Mucosa of rectum (tissue), 2 donors: ENCODE measurements at regions not wholly inside any gene's neighbourhood (a gene's known extent, or its start where the extent isn't known, plus 50 kb on each side); places are given as distances from the start of the nearest gene placed in this dataset.
A peak's percentile ranks its signal among the peaks of the same experiment; 100 is the strongest.
"Not testable (repeated sequence)": the region's sequence is repeated elsewhere in the genome, so short reads cannot be mapped to it uniquely, and the experiment has no call there.

ENCODE experiments used
- H3K27ac ChIP-seq, 2 donors: one replicate each; pipeline ENCODE4 v1.7.0; 2013; ENCODE audit warnings: inconsistent platforms in 2 of 2, low read depth in 2 of 2, low read length in 2 of 2
- H3K27me3 ChIP-seq, 2 donors: one replicate each; pipeline ENCODE4 v1.7.0; 2013; ENCODE audit warnings: low read length in 2 of 2; ENCODE audit not compliant: control insufficient read depth in 2 of 2, insufficient read depth in 2 of 2
- H3K36me3 ChIP-seq, 2 donors: one replicate each; pipeline ENCODE4 v1.7.0; 2013; ENCODE audit warnings: low read length in 2 of 2; ENCODE audit not compliant: control insufficient read depth in 2 of 2, insufficient read depth in 2 of 2
- H3K4me1 ChIP-seq, 2 donors: one replicate each; pipeline ENCODE4 v1.7.0; 2013; ENCODE audit warnings: low read length in 2 of 2, mild to moderate bottlenecking in 1 of 2; ENCODE audit not compliant: control insufficient read depth in 2 of 2, insufficient read depth in 2 of 2
- H3K4me3 ChIP-seq, 2 donors: one replicate each; pipeline ENCODE4 v1.7.0; 2013; ENCODE audit warnings: low read length in 2 of 2
- H3K9ac ChIP-seq, 2 donors: one replicate each; pipeline ENCODE4 v1.7.0; 2013; ENCODE audit warnings: low read length in 2 of 2, low read depth in 1 of 2, mild to moderate bottlenecking in 1 of 2
- H3K9me3 ChIP-seq, 2 donors: one replicate each; pipeline ENCODE4 v1.7.0; 2013; ENCODE audit warnings: low read length in 2 of 2; ENCODE audit not compliant: control insufficient read depth in 2 of 2
- donor health status: healthy.
- donor health status: Normal muscosa, but diverticular disease.

- Histone ChIP-seq H3K9ac (no peak overlapping the region), H3K27ac (no peak overlapping the region), H3K36me3 (no peaks in the 10 kb centered on the region), H3K4me3 (no peak overlapping the region), H3K4me1 (no peaks in the 10 kb centered on the region), H3K9me3 (no peaks in the 10 kb centered on the region), H3K27me3 (no peaks in the 10 kb centered on the region)
Measured at GRCh38 chr12:77226368-77226767, 161.0 kb upstream of the E2F7 start.

- Histone ChIP-seq H3K4me3 (no peak overlapping the region), H3K36me3 (no peaks in the 10 kb centered on the region), H3K27ac (no peak overlapping the region), H3K9me3 (no peaks in the 10 kb centered on the region), H3K4me1 (no peaks in the 10 kb centered on the region), H3K9ac (no peak overlapping the region), H3K27me3 (no peaks in the 10 kb centered on the region)
Measured at GRCh38 chr12:77225373-77225772, 160.0 kb upstream of the E2F7 start.

GRCh38 chr12:77224346-77224745, 159.0 kb upstream of the E2F7 start:
- Histone ChIP-seq H3K4me3 (no peak overlapping the region), H3K27ac (no peak overlapping the region), H3K9me3 (no peaks in the 10 kb centered on the region), H3K27me3 (no peaks in the 10 kb centered on the region), H3K36me3 (no peaks in the 10 kb centered on the region), H3K4me1 (no peaks in the 10 kb centered on the region), H3K9ac (no peak overlapping the region)

- no peaks in the 10 kb centered on the region for H3K9me3 ChIP-seq
- H3K36me3 ChIP-seq, result no peaks in the 10 kb centered on the region
- H3K4me3 ChIP-seq, result no peak overlapping the region
- no peak overlapping the region for H3K9ac ChIP-seq
- no peak overlapping the region for H3K27ac ChIP-seq
- no peaks in the 10 kb centered on the region for H3K4me1 ChIP-seq
- no peaks in the 10 kb centered on the region for H3K27me3 ChIP-seq
Measured at GRCh38 chr12:77222336-77222735, 157.0 kb upstream of the E2F7 start.

GRCh38 chr12:77220586-77220985, 155.2 kb upstream of the E2F7 start:
- Histone ChIP-seq H3K27ac (no peak overlapping the region), H3K9ac (no peak overlapping the region), H3K4me1 (no peaks in the 10 kb centered on the region), H3K27me3 (no peaks in the 10 kb centered on the region), H3K9me3 (no peaks in the 10 kb centered on the region), H3K4me3 (no peak overlapping the region), H3K36me3 (no peaks in the 10 kb centered on the region)

- no peaks in the 10 kb centered on the region for H3K9me3 ChIP-seq
- no peaks in the 10 kb centered on the region for H3K27me3 ChIP-seq
- no peak overlapping the region for H3K27ac ChIP-seq
- no peaks in the 10 kb centered on the region for H3K36me3 ChIP-seq
- no peak overlapping the region for H3K4me3 ChIP-seq
- H3K9ac ChIP-seq, result no peak overlapping the region
- H3K4me1 ChIP-seq, result peaks cover 3 to 8% of the 10 kb centered on the region in 2 donors
Measured at GRCh38 chr12:77218278-77218677, 152.9 kb upstream of the E2F7 start.

GRCh38 chr12:77216136-77216535, 150.8 kb upstream of the E2F7 start:
- H3K4me3 ChIP-seq, H3K9ac ChIP-seq, H3K27me3 ChIP-seq, H3K9me3 ChIP-seq, H3K27ac ChIP-seq, H3K36me3 ChIP-seq: not testable (repeated sequence)
- peaks cover 6 to 11% of the 10 kb centered on the region in 2 donors for H3K4me1 ChIP-seq

GRCh38 chr12:77214136-77214535, 148.8 kb upstream of the E2F7 start:
- H3K9me3 ChIP-seq, result peaks cover 0 to 3% of the 10 kb centered on the region in 2 donors
- H3K4me3 ChIP-seq, result no peak overlapping the region
- H3K27ac ChIP-seq, result no peak overlapping the region
- H3K27me3 ChIP-seq, result no peaks in the 10 kb centered on the region
- no peaks in the 10 kb centered on the region for H3K36me3 ChIP-seq
- no peak overlapping the region for H3K9ac ChIP-seq
- H3K4me1 ChIP-seq, result peaks cover 6 to 11% of the 10 kb centered on the region in 2 donors

GRCh38 chr12:77213319-77213718, 147.9 kb upstream of the E2F7 start:
- peak overlapping the region; percentile 47 to 67 for H3K27ac ChIP-seq
- peaks cover 0 to 3% of the 10 kb centered on the region in 2 donors for H3K9me3 ChIP-seq
- H3K9ac ChIP-seq, result no peak overlapping the region
- peaks cover 6 to 11% of the 10 kb centered on the region in 2 donors for H3K4me1 ChIP-seq
- H3K27me3 ChIP-seq, result no peaks in the 10 kb centered on the region
- peak overlapping the region; percentile 1 to 37 for H3K4me3 ChIP-seq
- no peaks in the 10 kb centered on the region for H3K36me3 ChIP-seq

GRCh38 chr12:77210724-77211123, 145.4 kb upstream of the E2F7 start:
- Histone ChIP-seq H3K36me3 (no peaks in the 10 kb centered on the region), H3K9ac (no peak overlapping the region), H3K9me3 (peaks cover 0 to 3% of the 10 kb centered on the region in 2 donors), H3K27ac (no peak overlapping the region), H3K4me3 (no peak overlapping the region), H3K4me1 (peaks cover 6 to 11% of the 10 kb centered on the region in 2 donors), H3K27me3 (no peaks in the 10 kb centered on the region)

- H3K4me3 ChIP-seq, result no peak overlapping the region
- H3K9me3 ChIP-seq, result no peaks in the 10 kb centered on the region
- no peaks in the 10 kb centered on the region for H3K4me1 ChIP-seq
- H3K27ac ChIP-seq, result no peak overlapping the region
- H3K36me3 ChIP-seq, result no peaks in the 10 kb centered on the region
- no peak overlapping the region for H3K9ac ChIP-seq
- H3K27me3 ChIP-seq, result no peaks in the 10 kb centered on the region
Measured at GRCh38 chr12:77204083-77204482, 138.7 kb upstream of the E2F7 start.
